AG09309 (cell line): ENCODE measurements at regions not wholly inside any gene's neighbourhood (a gene's known extent, or its start where the extent isn't known, plus 50 kb on each side); places are given as distances from the start of the nearest gene placed in this dataset.

Source experiments
- DNase-seq: peaks from one replicate; pipeline ENCODE4 v3.0.0-alpha.2; 2010; ENCODE audit warnings: low read depth
- H3K4me3 ChIP-seq: 2 replicates; pipeline ENCODE4 v1.5.1; 2011; ENCODE audit warnings: mild to moderate bottlenecking, low read depth, low read length, moderate library complexity; ENCODE audit not compliant: control insufficient read depth
- CTCF ChIP-seq: IDR thresholded peaks from 2 replicates; pipeline ENCODE4 v1.5.1; 2011; ENCODE audit warnings: mild to moderate bottlenecking, low read depth, low read length, inconsistent platforms; ENCODE audit not compliant: insufficient read depth, control insufficient read depth; ENCODE audit errors: missing control alignments

GRCh38 chr15:47639042-47639441 lies 78.3 kb upstream of the SEMA6D start:
- TF ChIP-seq CTCF: no peak
- no peak for DNase-seq
- no peak overlapping the region for H3K4me3 ChIP-seq

- no peak overlapping the region for H3K4me3 ChIP-seq
- no peak for TF ChIP-seq CTCF
- no peak for DNase-seq
Measured at GRCh38 chr15:47640079-47640478, 77.2 kb upstream of the SEMA6D start.

GRCh38 chr15:47640901-47641300 lies 76.4 kb upstream of the SEMA6D start:
- DNase-seq: no peak
- TF ChIP-seq CTCF: no peak

GRCh38 chr15:47644722-47645121 lies 72.6 kb upstream of the SEMA6D start:
- H3K4me3 ChIP-seq: no peak overlapping the region
- TF ChIP-seq CTCF: no peak
- no peak for DNase-seq

More at GRCh38 chr15:47640901-47641300, 76.4 kb upstream of the SEMA6D start:
- no peak overlapping the region for H3K4me3 ChIP-seq

DNA sequence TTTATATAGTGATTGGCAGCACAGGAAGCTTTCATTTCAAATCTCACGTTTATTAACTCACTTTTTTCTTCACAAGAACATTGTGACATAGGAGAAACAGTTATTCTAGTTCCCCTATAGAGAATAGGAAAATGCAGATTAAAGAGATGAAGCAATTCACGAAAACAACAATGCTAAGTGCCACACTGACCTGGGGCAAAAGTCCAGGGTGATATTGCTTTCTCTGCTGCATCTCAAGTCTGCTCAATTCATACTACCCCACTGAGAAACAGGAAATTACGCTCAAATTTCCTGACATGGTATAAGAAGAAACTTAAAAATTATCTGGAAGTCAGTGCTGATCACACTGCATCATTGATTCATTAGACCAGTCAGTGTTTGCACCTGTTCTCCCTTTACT lies 66.7 kb upstream of the SEMA6D start:
- no peak overlapping the region for H3K4me3 ChIP-seq
- no peak for TF ChIP-seq CTCF
- DNase-seq: no peak

DNA sequence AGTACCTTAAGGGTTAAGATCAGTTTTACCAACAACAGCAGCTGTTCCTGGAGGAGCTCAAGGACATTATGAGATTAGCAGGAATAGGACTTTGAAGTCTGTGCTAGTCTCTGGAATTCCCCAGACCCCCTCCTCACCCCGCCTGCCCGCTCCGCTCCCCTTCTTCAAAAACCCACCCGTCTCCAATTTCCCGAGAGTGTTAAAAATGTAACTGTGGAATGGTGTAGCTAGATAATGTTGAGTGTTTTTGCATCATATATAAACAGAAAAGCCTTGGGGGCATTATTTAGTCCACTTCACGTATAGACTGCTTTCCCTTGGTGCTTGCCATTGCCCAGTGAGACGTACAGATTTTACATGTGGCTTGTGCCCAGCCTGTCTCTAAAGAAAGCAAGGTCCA lies 65.0 kb upstream of the SEMA6D start:
- no peak for TF ChIP-seq CTCF
- no peak overlapping the region for H3K4me3 ChIP-seq
- DNase-seq: no peak

DNA sequence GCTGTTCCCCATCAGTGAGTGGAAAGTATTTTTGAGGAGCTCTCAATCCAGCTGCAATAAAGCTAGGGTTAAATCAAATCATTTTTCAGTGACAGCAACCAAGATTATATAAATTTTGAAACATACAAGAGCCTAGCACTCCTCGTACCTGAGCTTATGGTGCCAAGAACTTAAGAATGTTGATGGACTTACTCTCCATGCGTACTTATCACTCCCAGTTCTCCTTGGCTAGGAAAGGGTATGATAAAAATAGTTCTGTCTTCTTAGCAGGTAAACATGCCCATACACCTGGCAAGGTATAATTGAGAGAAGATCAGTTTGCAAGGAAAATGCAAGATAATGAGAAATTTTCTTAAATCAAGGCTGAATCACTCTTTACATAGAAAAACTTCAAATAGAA lies 64.5 kb upstream of the SEMA6D start:
- DNase-seq: no peak
- H3K4me3 ChIP-seq: no peak overlapping the region
- no peak for TF ChIP-seq CTCF
